ENCODE measurements at regions not wholly inside any gene's neighbourhood (a gene's known extent, or its start where the extent isn't known, plus 50 kb on each side); places are given as distances from the start of the nearest gene placed in this dataset.

DNA sequence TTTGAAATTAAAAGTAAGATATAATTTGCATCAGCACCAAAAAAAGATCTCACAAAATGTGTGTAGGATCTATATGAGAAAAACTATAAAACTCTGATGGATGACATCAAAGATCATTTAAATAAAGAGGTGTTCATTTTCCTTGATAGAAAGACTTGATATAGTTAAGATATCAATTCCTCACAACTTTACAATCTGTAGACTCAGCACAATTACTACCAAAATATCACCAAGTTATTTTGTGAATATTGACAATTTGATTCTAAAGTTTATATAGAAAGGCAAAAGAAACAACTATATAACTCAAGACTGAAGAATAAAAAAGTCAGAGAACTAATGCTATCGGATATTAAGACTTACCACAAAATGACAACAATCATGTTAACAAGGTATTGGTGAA is 638.9 kb downstream of the HS3ST4 start:
- H3K27me3 ChIP-seq (replicated peaks; ENCODE audit: insufficient read depth): no peaks in the 10 kb centered on the region
- H3K4me2 ChIP-seq (ENCODE audit: unreplicated experiment): no peak overlapping the region
- H3K4me3 ChIP-seq: no peak overlapping the region
- no peaks in the 10 kb centered on the region for H3F3A ChIP-seq (ENCODE audit: insufficient read depth)
- no peak overlapping the region for H3K9ac ChIP-seq
- in situ Hi-C loops (cut with MboI): no loop called here
- H3K27ac ChIP-seq: no peak overlapping the region
- H3K4me1 ChIP-seq (ENCODE audit: insufficient read depth): no peaks in the 10 kb centered on the region
- H3K36me3 ChIP-seq (ENCODE audit: low read depth): no peaks in the 10 kb centered on the region
- H4K20me1 ChIP-seq (ENCODE audit: insufficient read depth): no peaks in the 10 kb centered on the region
- TF ChIP-seq EZH2 (IDR thresholded peaks at IDR 0.05; ENCODE audit: insufficient read depth, poor library complexity, severe bottlenecking): no peak
- no peak for TF ChIP-seq EZH2phosphoT487 (IDR thresholded peaks at IDR 0.05; ENCODE audit: insufficient read depth, low read depth)
- H2AFZ ChIP-seq: no peak overlapping the region
- H3K9me3 ChIP-seq (ENCODE audit: low read depth): no peaks in the 10 kb centered on the region
- H3K79me2 ChIP-seq (ENCODE audit: insufficient read depth): no peaks in the 10 kb centered on the region
- no peak for DNase-seq
- 24 to 33% methylated on average over 1 of the region's 1 CpG for WGBS, 2 experiments (ENCODE audit: low coverage in 1 of 2, low lambda C conversion rate in 2 of 2, missing lambda C conversion rate in 2 of 2)
- no peaks in the 10 kb centered on the region for H3K9me2 ChIP-seq (ENCODE audit: insufficient read depth)

DNA sequence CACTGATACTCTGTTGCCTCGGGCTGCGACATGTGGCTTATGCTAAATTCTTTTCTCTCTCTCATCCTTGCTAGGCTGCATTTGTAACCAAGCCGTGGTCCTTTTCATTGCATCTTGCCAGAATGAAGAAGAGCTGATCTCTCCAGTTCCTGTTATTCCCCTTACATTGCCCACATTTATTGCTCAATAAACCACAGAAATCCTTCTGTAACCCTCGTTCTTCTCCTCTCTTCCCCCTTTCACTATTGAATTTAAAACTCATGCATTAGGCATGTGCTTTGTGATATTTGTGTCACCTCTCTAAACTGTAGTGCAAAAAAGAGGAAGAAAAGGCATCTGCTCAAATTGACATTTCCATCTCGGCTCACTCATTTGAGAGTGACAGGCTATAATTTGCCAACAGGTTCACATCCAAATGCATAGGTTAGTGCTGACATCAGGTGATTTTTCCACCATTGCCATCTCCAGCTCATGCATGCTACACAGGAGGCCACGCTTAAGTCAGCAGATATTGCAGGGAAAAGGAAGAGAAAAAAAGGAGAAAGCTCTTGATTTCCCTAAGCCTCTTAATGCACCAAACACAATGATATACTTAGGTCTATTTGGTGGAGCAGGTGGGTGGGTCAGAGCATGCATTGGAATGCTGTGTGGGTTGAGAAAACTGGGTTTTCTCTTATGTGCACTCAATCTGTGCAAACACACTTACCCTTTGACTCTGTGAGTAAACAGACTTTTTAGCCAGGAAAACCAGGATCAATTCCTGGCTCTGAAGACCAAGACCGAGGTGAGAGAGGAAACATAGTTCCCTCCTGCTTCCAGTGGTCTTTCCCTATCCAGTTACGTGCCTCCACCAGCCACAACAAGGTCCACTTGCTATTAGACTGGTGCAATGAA is 642.7 kb downstream of the HS3ST4 start:
- 7 to 8% methylated on average over 8 of the region's 8 CpGs for whole genome bisulfite sequencing, 2 experiments (ENCODE audit: low coverage in 1 of 2, low lambda C conversion rate in 2 of 2, missing lambda C conversion rate in 2 of 2)
- H3K9me2 ChIP-seq (ENCODE audit: insufficient read depth): no peaks in the 10 kb centered on the region
- H3K27ac ChIP-seq: no peak overlapping the region
- no peaks in the 10 kb centered on the region for H3K4me1 ChIP-seq (ENCODE audit: insufficient read depth)
- H3K4me3 ChIP-seq: no peak overlapping the region
- DNase-seq: no peak
- H4K20me1 ChIP-seq (ENCODE audit: insufficient read depth): no peaks in the 10 kb centered on the region
- H3F3A ChIP-seq (ENCODE audit: insufficient read depth): no peaks in the 10 kb centered on the region
- H3K79me2 ChIP-seq (ENCODE audit: insufficient read depth): no peaks in the 10 kb centered on the region
- H3K27me3 ChIP-seq (replicated peaks; ENCODE audit: insufficient read depth): no peaks in the 10 kb centered on the region
- TF ChIP-seq EZH2 (IDR thresholded peaks at IDR 0.05; ENCODE audit: insufficient read depth, poor library complexity, severe bottlenecking) (no peak), EZH2phosphoT487 (IDR thresholded peaks at IDR 0.05; ENCODE audit: insufficient read depth, low read depth) (no peak)
- H3K9ac ChIP-seq: no peak overlapping the region
- in situ Hi-C loops (cut with MboI): no loop called here
- no peak overlapping the region for H2AFZ ChIP-seq
- H3K9me3 ChIP-seq (ENCODE audit: low read depth): no peaks in the 10 kb centered on the region
- no peak overlapping the region for H3K4me2 ChIP-seq (ENCODE audit: unreplicated experiment)
- no peaks in the 10 kb centered on the region for H3K36me3 ChIP-seq (ENCODE audit: low read depth)

DNA sequence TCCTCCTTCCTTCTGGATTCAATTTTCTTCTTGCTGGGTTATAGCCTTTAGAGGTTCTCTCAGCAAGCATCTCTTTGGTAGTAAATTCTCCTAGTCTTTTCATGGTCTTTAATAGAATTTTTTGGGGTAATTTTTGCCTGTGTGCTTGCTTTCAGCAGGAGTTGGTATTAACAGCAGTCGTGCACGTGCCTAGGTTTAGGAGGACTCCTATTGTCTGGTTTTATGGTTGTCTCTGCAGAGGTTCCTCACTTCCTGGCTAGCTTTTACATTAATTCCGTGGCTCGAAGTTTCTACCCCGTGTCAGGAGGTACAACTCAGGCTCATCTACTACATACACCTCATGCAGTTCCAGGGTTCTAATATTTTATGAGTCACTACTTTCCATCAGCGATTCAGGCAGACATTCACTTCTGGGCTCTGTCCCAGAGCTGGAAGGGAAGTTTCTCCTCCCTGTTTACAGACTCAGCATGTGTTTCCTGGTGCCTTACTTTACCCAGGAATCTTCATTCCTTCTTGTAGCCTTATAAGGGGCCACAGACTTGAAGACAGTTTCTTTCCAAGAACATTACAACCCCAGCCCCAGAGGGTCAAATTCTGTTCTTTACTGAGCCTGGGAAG is 643.6 kb downstream of the HS3ST4 start:
- H3K9me2 ChIP-seq (ENCODE audit: insufficient read depth): no peaks in the 10 kb centered on the region
- H2AFZ ChIP-seq: no peak overlapping the region
- H3K27me3 ChIP-seq (replicated peaks; ENCODE audit: insufficient read depth): no peaks in the 10 kb centered on the region
- H3K36me3 ChIP-seq (ENCODE audit: low read depth): no peaks in the 10 kb centered on the region
- no peaks in the 10 kb centered on the region for H4K20me1 ChIP-seq (ENCODE audit: insufficient read depth)
- H3K4me1 ChIP-seq (ENCODE audit: insufficient read depth): no peaks in the 10 kb centered on the region
- no peak overlapping the region for H3K4me2 ChIP-seq (ENCODE audit: unreplicated experiment)
- H3F3A ChIP-seq (ENCODE audit: insufficient read depth): no peaks in the 10 kb centered on the region
- H3K9me3 ChIP-seq (ENCODE audit: low read depth): no peaks in the 10 kb centered on the region
- no peaks in the 10 kb centered on the region for H3K79me2 ChIP-seq (ENCODE audit: insufficient read depth)
- no peak overlapping the region for H3K4me3 ChIP-seq
- no peak overlapping the region for H3K27ac ChIP-seq
- no peak for DNase-seq
- no peak for TF ChIP-seq EZH2 (IDR thresholded peaks at IDR 0.05; ENCODE audit: insufficient read depth, poor library complexity, severe bottlenecking)
- no peak for TF ChIP-seq EZH2phosphoT487 (IDR thresholded peaks at IDR 0.05; ENCODE audit: insufficient read depth, low read depth)
- no peak overlapping the region for H3K9ac ChIP-seq
- in situ Hi-C loops (cut with MboI): no loop called here
- WGBS, 2 experiments (ENCODE audit: low coverage in 1 of 2, low lambda C conversion rate in 2 of 2, missing lambda C conversion rate in 2 of 2): 5 to 10% methylated on average over 6 of the region's 6 CpGs

DNA sequence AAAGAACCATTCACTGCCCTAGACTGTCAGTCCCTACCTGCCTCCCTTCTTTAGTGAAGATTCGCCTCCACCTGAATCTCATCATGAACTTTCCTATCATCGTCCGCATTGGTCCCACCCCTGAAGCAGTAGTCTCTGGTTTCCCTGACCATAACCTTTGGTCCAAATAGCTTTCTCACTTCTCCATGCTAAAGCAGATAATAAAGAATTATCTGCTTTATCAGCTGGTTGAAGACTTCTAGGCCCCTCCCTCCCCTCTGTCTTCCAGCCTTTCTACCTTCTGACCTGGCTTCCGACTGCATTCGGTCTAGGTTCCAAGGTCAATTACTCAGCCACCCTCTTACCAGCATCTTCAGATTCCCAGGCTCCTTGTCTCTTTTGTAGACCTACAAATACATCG is 650.9 kb downstream of the HS3ST4 start:
- H2AFZ ChIP-seq: no peak overlapping the region
- H3K27me3 ChIP-seq (replicated peaks; ENCODE audit: insufficient read depth): no peaks in the 10 kb centered on the region
- no peaks in the 10 kb centered on the region for H3K36me3 ChIP-seq (ENCODE audit: low read depth)
- no peaks in the 10 kb centered on the region for H3K9me2 ChIP-seq (ENCODE audit: insufficient read depth)
- H3K4me3 ChIP-seq: no peak overlapping the region
- H3K4me2 ChIP-seq (ENCODE audit: unreplicated experiment): no peak overlapping the region
- H3K27ac ChIP-seq: no peak overlapping the region
- WGBS, 2 experiments (ENCODE audit: low coverage in 1 of 2, low lambda C conversion rate in 2 of 2, missing lambda C conversion rate in 2 of 2): 38 to 43% methylated on average over 6 of the region's 6 CpGs
- no peaks in the 10 kb centered on the region for H3K9me3 ChIP-seq (ENCODE audit: low read depth)
- no peaks in the 10 kb centered on the region for H3F3A ChIP-seq (ENCODE audit: insufficient read depth)
- DNase-seq: no peak
- in situ Hi-C loops (cut with MboI): loop anchor here (10.0 kb wide), 1 partner anchor 78 kb away; no protein-coding TSS in a partner anchor
- no peaks in the 10 kb centered on the region for H3K4me1 ChIP-seq (ENCODE audit: insufficient read depth)
- no peaks in the 10 kb centered on the region for H4K20me1 ChIP-seq (ENCODE audit: insufficient read depth)
- H3K79me2 ChIP-seq (ENCODE audit: insufficient read depth): no peaks in the 10 kb centered on the region
- H3K9ac ChIP-seq: no peak overlapping the region
- no peak for TF ChIP-seq EZH2phosphoT487 (IDR thresholded peaks at IDR 0.05; ENCODE audit: insufficient read depth, low read depth)
- TF ChIP-seq EZH2 (IDR thresholded peaks at IDR 0.05; ENCODE audit: insufficient read depth, poor library complexity, severe bottlenecking): no peak
